Spleen (tissue), 11 donors: ENCODE measurements at regions not wholly inside any gene's neighbourhood (a gene's known extent, or its start where the extent isn't known, plus 50 kb on each side); places are given as distances from the start of the nearest gene placed in this dataset.

ENCODE experiments used
- DNase-seq: peaks from one replicate; pipeline ENCODE4 v3.0.0-alpha.2; 2020
- H3K27ac ChIP-seq, 8 donors: fragments of 200-600 bp; sonication (generic) in 7 of 8; 1 replicate in 4 of 8; 2 replicates in 4 of 8; pipeline versions ENCODE4 v1.5.0 to v1.8.0; 2016 to 2021; ENCODE audit warnings: inconsistent platforms in 4 of 8, mild to moderate bottlenecking in 4 of 8, moderate library complexity in 1 of 8
- H3K27me3 ChIP-seq, 7 donors: fragments of 200-600 bp; sonication (generic) in 6 of 7; replicated peaks in 1 of 7; 1 replicate in 4 of 7; 2 replicates in 3 of 7; pipeline versions ENCODE4 v1.5.0 to v1.8.0; 2016 to 2021; ENCODE audit warnings: inconsistent platforms in 3 of 7, mild to moderate bottlenecking in 1 of 7
- H3K36me3 ChIP-seq, 6 donors: fragments of 200-600 bp; sonication (generic) in 5 of 6; 1 replicate in 4 of 6; 2 replicates in 2 of 6; pipeline versions ENCODE4 v1.5.0 to v1.8.0; 2016 to 2021; ENCODE audit warnings: inconsistent platforms in 2 of 6
- H3K4me1 ChIP-seq, 6 donors: fragments of 200-600 bp; sonication (generic) in 5 of 6; 1 replicate in 3 of 6; 2 replicates in 3 of 6; pipeline versions ENCODE4 v1.5.0 to v1.8.0; 2016 to 2021; ENCODE audit warnings: inconsistent platforms in 3 of 6
- H3K4me3 ChIP-seq, 8 donors: fragments of 200-600 bp; sonication (generic) in 7 of 8; 1 replicate in 4 of 8; 2 replicates in 4 of 8; pipeline versions ENCODE4 v1.5.0 to v1.8.0; 2016 to 2021; ENCODE audit warnings: inconsistent platforms in 4 of 8, mild to moderate bottlenecking in 4 of 8, moderate library complexity in 2 of 8
- H3K9me3 ChIP-seq, 8 donors: fragments of 200-600 bp; sonication (generic) in 7 of 8; 1 replicate in 4 of 8; 2 replicates in 4 of 8; pipeline versions ENCODE4 v1.5.0 to v1.8.0; 2016 to 2021; ENCODE audit warnings: inconsistent platforms in 4 of 8
- CTCF ChIP-seq, 11 experiments: fragments of 200-600 bp in 7 of 11; fragments of 450-650 bp in 4 of 11; sonication (generic) in 4 of 11; IDR thresholded peaks in 8 of 11; conservative IDR thresholded peaks in 3 of 11; 1 replicate in 7 of 11; 2 replicates in 4 of 11; pipeline versions ENCODE4 v1.4.0 to v1.8.0; 2016 to 2021; ENCODE audit warnings: antibody characterized with exemption in 11 of 11, inconsistent platforms in 4 of 11, mild to moderate bottlenecking in 1 of 11
- POLR2A ChIP-seq, 3 donors: fragments of 450-650 bp; IDR thresholded peaks; one replicate each; pipeline ENCODE4 v1.5.1; 2017; ENCODE audit warnings: antibody characterized with exemption in 3 of 3, mild to moderate bottlenecking in 1 of 3
- POLR2AphosphoS5 ChIP-seq, 3 donors: sonication (generic); formaldehyde crosslinking; IDR thresholded peaks; one replicate each; pipeline ENCODE4 v1.5.1; 2017; ENCODE audit warnings: antibody characterized with exemption in 3 of 3
- WGBS, 5 donors: extraction: QIAGEN DNeasy Blood & Tissue Kit in 3 of 5; methylation state at CpG; one replicate each; pipeline versions ENCODE4 v1.1.5 to v1.1.7; 2013 to 2018; 5-methylcytosine and 5-hydroxymethylcytosine counted together
- intact Hi-C: fragments of 100-400 bp; cut with DNase I; formaldehyde crosslinking; loops from one replicate; pipeline ENCODE4 v1.15.0; 2023; ENCODE audit warnings: low total_unique reads
- donor health status: healthy with polysubstance abuse.
- donor health status: DM: no; HTN: no; CAD: no; lungs with moderate emphysema.
- donor health status: DM: no; HTN: no; CAD: no.
- donor health status: Bipolar disorder and iron deficiency.
- donor health status: healthy.
- donor health status: DM: no; HTN: no; CAD: no.
- donor health status: DM: yes; HTN: yes; CAD: no.

- DNase-seq = no peak
- TF ChIP-seq POLR2AphosphoS5 (IDR thresholded peaks at IDR 0.05) (no peak), POLR2A (IDR thresholded peaks at IDR 0.05) (no peak), CTCF (IDR thresholded peaks at IDR 0.05 in 8 of 11, conservative IDR thresholded peaks at IDR 0.05 in 3 of 11) (no peak)
- Histone ChIP-seq H3K4me1 (no peaks in the 10 kb centered on the region), H3K27ac (no peak overlapping the region), H3K27me3 (no peaks in the 10 kb centered on the region), H3K9me3 (peaks cover 0 to 8% (median 0%) of the 10 kb centered on the region in 8 donors), H3K36me3 (no peaks in the 10 kb centered on the region), H3K4me3 (no peak overlapping the region)
- WGBS, 5 donors = 78 to 94% (median 88%) methylated on average over 1 of the region's 1 CpG
- intact Hi-C loops = no loop called here
Observed at GRCh38 chr13:61913183-61913582, 497.5 kb upstream of the PCDH20 start.

DNA sequence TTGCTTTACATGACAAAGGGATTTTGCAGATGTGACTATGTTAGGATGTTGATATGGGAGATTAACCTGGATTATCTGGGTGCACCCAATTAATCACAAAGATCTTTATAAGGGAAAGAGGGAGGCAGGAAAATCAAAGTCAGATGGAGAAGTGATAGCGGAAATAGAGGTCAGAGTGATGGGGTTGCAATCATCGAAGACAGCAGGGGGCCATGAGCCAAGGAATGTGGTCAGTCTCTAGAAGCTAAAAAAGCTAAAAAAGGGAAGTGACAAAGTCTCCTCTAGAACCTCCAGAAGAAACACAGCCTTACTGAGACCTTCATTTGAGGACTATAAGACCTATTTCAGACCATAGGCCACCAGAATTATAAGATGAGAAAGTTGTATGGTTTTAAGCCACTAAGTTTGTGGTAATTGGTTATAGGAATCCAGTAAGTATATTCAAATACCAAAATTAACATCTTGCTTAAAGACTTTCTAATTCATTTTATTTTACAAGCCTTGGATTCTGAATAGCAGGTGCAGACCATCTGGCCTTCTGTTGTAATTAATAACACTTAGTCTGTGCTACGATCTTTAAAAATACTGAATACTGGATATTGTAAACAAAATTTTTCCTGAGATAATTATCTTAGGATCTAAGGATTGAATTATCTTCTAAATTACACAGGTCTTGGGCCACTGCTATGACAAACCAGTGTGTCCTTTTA is 493.4 kb upstream of the PCDH20 start:
- Histone ChIP-seq H3K27me3 (no peaks in the 10 kb centered on the region), H3K9me3 (peaks cover 0 to 8% (median 0%) of the 10 kb centered on the region in 8 donors), H3K27ac (no peak overlapping the region), H3K4me1 (no peaks in the 10 kb centered on the region), H3K4me3 (no peak overlapping the region), H3K36me3 (no peaks in the 10 kb centered on the region)
- intact Hi-C loops = no loop called here
- no peak for DNase-seq
- TF ChIP-seq CTCF (IDR thresholded peaks at IDR 0.05 in 8 of 11, conservative IDR thresholded peaks at IDR 0.05 in 3 of 11) = no peak
- no peak for TF ChIP-seq POLR2AphosphoS5 (IDR thresholded peaks at IDR 0.05)
- TF ChIP-seq POLR2A (IDR thresholded peaks at IDR 0.05) = no peak
- WGBS, 5 donors = 73 to 85% (median 78%) methylated on average over 3 of the region's 3 CpGs

GRCh38 chr13:61905054-61905453 is 489.4 kb upstream of the PCDH20 start:
- no peak overlapping the region for H3K4me3 ChIP-seq
- no peak for DNase-seq
- peaks cover 0 to 26% (median 0%) of the 10 kb centered on the region in 8 donors for H3K9me3 ChIP-seq
- no peaks in the 10 kb centered on the region for H3K4me1 ChIP-seq
- intact Hi-C loops = no loop called here
- H3K27me3 ChIP-seq = no peaks in the 10 kb centered on the region
- 82 to 96% (median 84%) methylated on average over 2 of the region's 2 CpGs for WGBS, 5 donors
- TF ChIP-seq POLR2AphosphoS5 (IDR thresholded peaks at IDR 0.05) = no peak
- TF ChIP-seq POLR2A (IDR thresholded peaks at IDR 0.05) = no peak
- TF ChIP-seq CTCF (IDR thresholded peaks at IDR 0.05 in 8 of 11, conservative IDR thresholded peaks at IDR 0.05 in 3 of 11) = no peak
- no peak overlapping the region for H3K27ac ChIP-seq
- no peaks in the 10 kb centered on the region for H3K36me3 ChIP-seq

- Histone ChIP-seq H3K4me1 (no peaks in the 10 kb centered on the region), H3K4me3 (no peak overlapping the region), H3K36me3 (no peaks in the 10 kb centered on the region), H3K27ac (no peak overlapping the region), H3K9me3 (peaks cover 0 to 18% (median 0%) of the 10 kb centered on the region in 8 donors), H3K27me3 (no peaks in the 10 kb centered on the region)
- TF ChIP-seq POLR2A (IDR thresholded peaks at IDR 0.05) = no peak
- TF ChIP-seq CTCF (IDR thresholded peaks at IDR 0.05 in 8 of 11, conservative IDR thresholded peaks at IDR 0.05 in 3 of 11) = no peak
- no peak for TF ChIP-seq POLR2AphosphoS5 (IDR thresholded peaks at IDR 0.05)
- intact Hi-C loops = no loop called here
- DNase-seq = no peak
Observed at GRCh38 chr13:61901946-61902541, 486.4 kb upstream of the PCDH20 start.
